ENCODE measurements at regions not wholly inside any gene's neighbourhood (a gene's known extent, or its start where the extent isn't known, plus 50 kb on each side); places are given as distances from the start of the nearest gene placed in this dataset.

DNA sequence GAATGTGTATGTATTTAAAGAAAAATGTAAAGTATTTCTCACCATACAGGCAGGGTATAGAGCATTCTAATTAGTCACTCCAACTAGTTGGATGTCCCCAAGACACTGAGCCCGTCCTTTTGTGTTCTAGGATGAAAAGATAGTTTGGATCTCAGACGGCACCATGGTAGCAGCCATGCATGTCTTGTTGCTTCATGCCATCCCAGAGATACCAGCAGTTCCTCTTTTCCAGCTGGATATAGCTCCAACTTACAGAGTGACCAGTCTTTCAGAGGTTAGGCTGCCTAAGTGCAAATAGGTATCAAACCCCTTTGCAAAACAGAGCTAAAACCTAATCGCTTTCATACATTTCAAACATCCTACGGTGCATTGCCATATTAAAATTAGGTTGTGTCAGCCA is 275.3 kb downstream of the MTX2 start:
- TF ChIP-seq, protein P1, sequence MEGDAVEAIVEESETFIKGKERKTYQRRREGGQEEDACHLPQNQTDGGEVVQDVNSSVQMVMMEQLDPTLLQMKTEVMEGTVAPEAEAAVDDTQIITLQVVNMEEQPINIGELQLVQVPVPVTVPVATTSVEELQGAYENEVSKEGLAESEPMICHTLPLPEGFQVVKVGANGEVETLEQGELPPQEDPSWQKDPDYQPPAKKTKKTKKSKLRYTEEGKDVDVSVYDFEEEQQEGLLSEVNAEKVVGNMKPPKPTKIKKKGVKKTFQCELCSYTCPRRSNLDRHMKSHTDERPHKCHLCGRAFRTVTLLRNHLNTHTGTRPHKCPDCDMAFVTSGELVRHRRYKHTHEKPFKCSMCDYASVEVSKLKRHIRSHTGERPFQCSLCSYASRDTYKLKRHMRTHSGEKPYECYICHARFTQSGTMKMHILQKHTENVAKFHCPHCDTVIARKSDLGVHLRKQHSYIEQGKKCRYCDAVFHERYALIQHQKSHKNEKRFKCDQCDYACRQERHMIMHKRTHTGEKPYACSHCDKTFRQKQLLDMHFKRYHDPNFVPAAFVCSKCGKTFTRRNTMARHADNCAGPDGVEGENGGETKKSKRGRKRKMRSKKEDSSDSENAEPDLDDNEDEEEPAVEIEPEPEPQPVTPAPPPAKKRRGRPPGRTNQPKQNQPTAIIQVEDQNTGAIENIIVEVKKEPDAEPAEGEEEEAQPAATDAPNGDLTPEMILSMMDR (IDR thresholded peaks at IDR 0.05 in 4 of 5, conservative IDR thresholded peaks at IDR 0.05 in 1 of 5), result no peak
- TF ChIP-seq POLR2A (IDR thresholded peaks at IDR 0.05), result no peak
